H9 (cell line): ENCODE measurements at regions not wholly inside any gene's neighbourhood (a gene's known extent, or its start where the extent isn't known, plus 50 kb on each side); places are given as distances from the start of the nearest gene placed in this dataset.
A peak's percentile ranks its signal among the peaks of the same experiment; 100 is the strongest.

ENCODE experiments used
- DNase-seq: peaks from one replicate; pipeline ENCODE4 v3.0.0-alpha.2; 2017
- H2AFZ ChIP-seq: one replicate; pipeline ENCODE4 v1.6.1; 2013; ENCODE audit warnings: mild to moderate bottlenecking, low read length, control low read depth, moderate library complexity
- H2AK5ac ChIP-seq: 2 replicates; pipeline ENCODE4 v1.6.1; 2013; ENCODE audit warnings: low read length, control low read depth, mixed read lengths; ENCODE audit not compliant: insufficient read length
- H2BK120ac ChIP-seq: one replicate; pipeline ENCODE4 v1.6.1; 2013; ENCODE audit warnings: low read depth, mild to moderate bottlenecking, low read length, control low read depth, inconsistent platforms; ENCODE audit not compliant: poor library complexity, severe bottlenecking
- H2BK12ac ChIP-seq: 2 replicates; pipeline ENCODE4 v1.6.1; 2013; ENCODE audit warnings: low read length, control low read depth, mixed read lengths, low read depth; ENCODE audit not compliant: insufficient read length
- H2BK15ac ChIP-seq: 2 replicates; pipeline ENCODE4 v1.6.1; 2013; ENCODE audit warnings: low read depth, low read length, control low read depth
- H2BK20ac ChIP-seq: one replicate; pipeline ENCODE4 v1.6.1; 2013; ENCODE audit warnings: low read depth, mild to moderate bottlenecking, low read length, control low read depth, inconsistent platforms; ENCODE audit not compliant: poor library complexity, severe bottlenecking
- H2BK5ac ChIP-seq: 2 replicates; pipeline ENCODE4 v1.6.1; 2013; ENCODE audit warnings: low read length, control low read depth, mixed read lengths; ENCODE audit not compliant: insufficient read length
- H3K14ac ChIP-seq: 2 replicates; pipeline ENCODE4 v1.6.1; 2013; ENCODE audit warnings: low read length, control low read depth; ENCODE audit not compliant: insufficient read depth
- H3K18ac ChIP-seq: 2 replicates; pipeline ENCODE4 v1.6.1; 2013; ENCODE audit warnings: low read depth, mild to moderate bottlenecking, mixed read lengths, low read length, control low read depth; ENCODE audit not compliant: insufficient read length
- H3K23ac ChIP-seq: 2 replicates; pipeline ENCODE4 v1.6.1; 2013; ENCODE audit warnings: low read length, control low read depth, mixed read lengths, low read depth; ENCODE audit not compliant: insufficient read length
- H3K23me2 ChIP-seq: 2 replicates; pipeline ENCODE4 v1.6.1; 2013; ENCODE audit warnings: low read depth, mild to moderate bottlenecking, mixed read lengths, low read length, control low read depth; ENCODE audit not compliant: insufficient read length, poor library complexity, severe bottlenecking
- H3K27ac ChIP-seq: 2 replicates; pipeline ENCODE4 v1.5.1; 2013; ENCODE audit warnings: low read length, control low read depth, mixed read lengths, low read depth; ENCODE audit not compliant: insufficient read length
- H3K27me3 ChIP-seq: 2 replicates; pipeline ENCODE4 v1.6.1; 2013; ENCODE audit warnings: low read length, control low read depth, inconsistent platforms; ENCODE audit not compliant: insufficient read depth
- H3K4ac ChIP-seq: 2 replicates; pipeline ENCODE4 v1.6.1; 2013; ENCODE audit warnings: low read depth, mild to moderate bottlenecking, control low read depth, inconsistent platforms, low read length, moderate library complexity
- H3K4me1 ChIP-seq: 2 replicates; pipeline ENCODE4 v1.6.1; 2013; ENCODE audit warnings: low read length, control low read depth, inconsistent platforms; ENCODE audit not compliant: insufficient read depth
- H3K4me2 ChIP-seq: 2 replicates; pipeline ENCODE4 v1.6.1; 2013; ENCODE audit warnings: low read length, control low read depth, mixed read lengths; ENCODE audit not compliant: insufficient read length, insufficient read depth
- H3K56ac ChIP-seq: 2 replicates; pipeline ENCODE4 v1.6.1; 2013; ENCODE audit warnings: low read depth, mild to moderate bottlenecking, mixed read lengths, low read length, control low read depth; ENCODE audit not compliant: insufficient read length
- H3K79me1 ChIP-seq: 2 replicates; pipeline ENCODE4 v1.6.1; 2013; ENCODE audit warnings: low read depth, mild to moderate bottlenecking, moderate library complexity, low read length, control low read depth, inconsistent platforms; ENCODE audit not compliant: insufficient read depth, poor library complexity, severe bottlenecking
- H3K79me2 ChIP-seq: 2 replicates; pipeline ENCODE4 v1.6.1; 2013; ENCODE audit warnings: low read length, control low read depth, inconsistent platforms; ENCODE audit not compliant: insufficient read depth
- H3K9ac ChIP-seq: 2 replicates; pipeline ENCODE4 v1.6.1; 2013; ENCODE audit warnings: low read length, control low read depth, mixed read lengths; ENCODE audit not compliant: insufficient read length; ENCODE audit errors: extremely low read depth
- H3K9me3 ChIP-seq: one replicate; pipeline ENCODE4 v1.6.1; 2013; ENCODE audit warnings: low read depth, low read length, inconsistent platforms; ENCODE audit not compliant: control insufficient read depth
- H3T11ph ChIP-seq: one replicate; pipeline ENCODE4 v1.6.1; 2013; ENCODE audit warnings: mild to moderate bottlenecking, low read length, control low read depth, inconsistent platforms
- H4K20me1 ChIP-seq: one replicate; pipeline ENCODE4 v1.6.1; 2013; ENCODE audit not compliant: control insufficient read depth, insufficient read length, insufficient read depth
- H4K5ac ChIP-seq: 2 replicates; pipeline ENCODE4 v1.6.1; 2013; ENCODE audit warnings: low read depth, mild to moderate bottlenecking, mixed read lengths, low read length, control low read depth; ENCODE audit not compliant: insufficient read length
- H4K8ac ChIP-seq: replicated peaks from 2 replicates; pipeline ENCODE4 v1.6.1; 2013; ENCODE audit warnings: low read length, control low read depth, mixed read lengths, low read depth; ENCODE audit not compliant: insufficient read length
- H4K91ac ChIP-seq: 2 replicates; pipeline ENCODE4 v1.6.1; 2013; ENCODE audit warnings: low read depth, mild to moderate bottlenecking, moderate library complexity, mixed read lengths, low read length, control low read depth; ENCODE audit not compliant: insufficient read length
- H3K27ac Mint-ChIP-seq, 3 experiments: 2 replicates in 2 of 3; 3 replicates in 1 of 3; pipeline ENCODE4 v1.8.0; 2020 to 2021; ENCODE audit warnings: mixed read lengths in 3 of 3, mild to moderate bottlenecking in 1 of 3, moderate library complexity in 1 of 3
- H3K27me3 Mint-ChIP-seq: 2 replicates; pipeline ENCODE4 v1.8.0; 2021; ENCODE audit warnings: low read depth, mild to moderate bottlenecking, moderate library complexity, mixed read lengths
- H3K36me3 Mint-ChIP-seq, 3 experiments: 2 replicates in 2 of 3; 3 replicates in 1 of 3; pipeline ENCODE4 v1.8.0; 2020 to 2021; ENCODE audit warnings: low read depth in 3 of 3, mixed read lengths in 3 of 3; ENCODE audit not compliant: insufficient read depth in 1 of 3
- H3K4me1 Mint-ChIP-seq, 2 experiments: 2 replicates each; pipeline ENCODE4 v1.8.0; 2020; ENCODE audit warnings: mixed read lengths in 2 of 2
- H3K4me3 Mint-ChIP-seq, 2 experiments: 2 replicates in 1 of 2; 3 replicates in 1 of 2; pipeline ENCODE4 v1.8.0; 2020 to 2021; ENCODE audit warnings: mild to moderate bottlenecking in 2 of 2, mixed read lengths in 2 of 2, moderate library complexity in 1 of 2
- H3K9me3 Mint-ChIP-seq, 2 experiments: 2 replicates in 1 of 2; 3 replicates in 1 of 2; pipeline ENCODE4 v1.8.0; 2020; ENCODE audit warnings: mild to moderate bottlenecking in 2 of 2, mixed read lengths in 2 of 2, moderate library complexity in 1 of 2
- WGBS: extraction: QIAGEN DNeasy Blood & Tissue Kit; methylation state at CpG from one replicate; pipeline ENCODE4 v1.1.7; 2013; ENCODE audit warnings: missing lambda C conversion rate, low lambda C conversion rate, mixed read lengths; ENCODE audit not compliant: insufficient read length; ENCODE audit errors: extremely low coverage; 5-methylcytosine and 5-hydroxymethylcytosine counted together
- TF ChIP-seq, protein P1 (sequence below): fragments of 200-600 bp; sonication (generic); conservative IDR thresholded peaks from 3 replicates; pipeline ENCODE4 v1.8.0; 2021; ENCODE audit warnings: antibody characterized with exemption, mild to moderate bottlenecking

DNA sequence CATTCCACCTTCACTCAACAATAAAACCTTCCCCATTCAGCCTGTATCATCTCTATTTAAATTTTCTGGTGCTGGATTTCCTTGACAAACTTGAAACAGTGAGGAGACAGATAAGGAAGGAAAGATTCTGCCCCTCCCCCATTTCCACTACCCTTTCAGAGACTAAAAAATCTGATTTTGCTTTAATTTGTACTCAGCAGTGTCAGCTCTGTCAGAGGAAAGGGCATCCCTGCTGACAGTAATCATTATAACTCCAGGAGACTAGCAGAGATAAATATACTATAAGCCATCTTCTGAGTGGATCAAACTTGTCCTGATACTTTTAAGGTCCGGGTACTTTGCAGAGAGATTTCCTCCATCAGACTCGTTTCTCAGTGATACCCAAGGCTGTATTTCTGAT is 155.6 kb downstream of the SAMD5 start:
- Histone ChIP-seq H4K8ac (no peak overlapping the region), H3K27me3 (no peaks in the 10 kb centered on the region), H2AK5ac (no peak overlapping the region), H3K23me2 (no peaks in the 10 kb centered on the region), H3K56ac (no peak overlapping the region), H3K27ac (no peak overlapping the region), H4K5ac (no peak overlapping the region), H3K23ac (no peak overlapping the region), H3K9ac (no peak overlapping the region), H3T11ph (no peak overlapping the region), H3K9me3 (no peaks in the 10 kb centered on the region), H2BK12ac (no peak overlapping the region), H3K79me1 (no peaks in the 10 kb centered on the region), H3K4ac (no peak overlapping the region), H3K4me1 (no peaks in the 10 kb centered on the region; the same call in 1 of the 2 replicates), H3K4me2 (no peak overlapping the region), H2BK120ac (no peak overlapping the region), H4K91ac (no peak overlapping the region), H2AFZ (no peak overlapping the region), H2BK5ac (no peak overlapping the region), H2BK20ac (no peak overlapping the region), H3K18ac (no peak overlapping the region), H3K79me2 (no peaks in the 10 kb centered on the region), H4K20me1 (no peaks in the 10 kb centered on the region), H3K14ac (no peak overlapping the region), H2BK15ac (no peak overlapping the region)
- no CpG with 5 or more reads among the region's 2 CpGs for WGBS
- H3K36me3 Mint-ChIP-seq, result peaks cover 0 to 3% (median 0%) of the 10 kb centered on the region in 3 experiments; a peak in 1 of 7 replicates
- DNase-seq, result no peak
- TF ChIP-seq, protein P1, sequence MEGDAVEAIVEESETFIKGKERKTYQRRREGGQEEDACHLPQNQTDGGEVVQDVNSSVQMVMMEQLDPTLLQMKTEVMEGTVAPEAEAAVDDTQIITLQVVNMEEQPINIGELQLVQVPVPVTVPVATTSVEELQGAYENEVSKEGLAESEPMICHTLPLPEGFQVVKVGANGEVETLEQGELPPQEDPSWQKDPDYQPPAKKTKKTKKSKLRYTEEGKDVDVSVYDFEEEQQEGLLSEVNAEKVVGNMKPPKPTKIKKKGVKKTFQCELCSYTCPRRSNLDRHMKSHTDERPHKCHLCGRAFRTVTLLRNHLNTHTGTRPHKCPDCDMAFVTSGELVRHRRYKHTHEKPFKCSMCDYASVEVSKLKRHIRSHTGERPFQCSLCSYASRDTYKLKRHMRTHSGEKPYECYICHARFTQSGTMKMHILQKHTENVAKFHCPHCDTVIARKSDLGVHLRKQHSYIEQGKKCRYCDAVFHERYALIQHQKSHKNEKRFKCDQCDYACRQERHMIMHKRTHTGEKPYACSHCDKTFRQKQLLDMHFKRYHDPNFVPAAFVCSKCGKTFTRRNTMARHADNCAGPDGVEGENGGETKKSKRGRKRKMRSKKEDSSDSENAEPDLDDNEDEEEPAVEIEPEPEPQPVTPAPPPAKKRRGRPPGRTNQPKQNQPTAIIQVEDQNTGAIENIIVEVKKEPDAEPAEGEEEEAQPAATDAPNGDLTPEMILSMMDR, result no peak
- peaks cover 11 to 23% of the 10 kb centered on the region in 2 experiments for H3K4me1 Mint-ChIP-seq
- no peak overlapping the region for H3K4me3 Mint-ChIP-seq
- peaks cover 3% of the 10 kb centered on the region in 2 experiments; a peak in 4 of 5 replicates for H3K9me3 Mint-ChIP-seq
- H3K27ac Mint-ChIP-seq, result peak overlapping the region in 1 of 3 experiments; percentile 53; a peak in 1 of 7 replicates
- H3K27me3 Mint-ChIP-seq, result no peaks in the 10 kb centered on the region
